ENCODE measurements at regions not wholly inside any gene's neighbourhood (a gene's known extent, or its start where the extent isn't known, plus 50 kb on each side); places are given as distances from the start of the nearest gene placed in this dataset.

- TF ChIP-seq CTCF (optimal IDR thresholded peaks at IDR 0.05 in 1 of 3, IDR thresholded peaks at IDR 0.05 in 1 of 3, conservative IDR thresholded peaks at IDR 0.05 in 1 of 3; ENCODE audit: extremely low read depth in 1 of 3, insufficient read depth in 2 of 3, low read length in 3 of 3) (no peak), EZH2 (IDR thresholded peaks at IDR 0.05; ENCODE audit: low read length) (no peak)
Measured at GRCh38 chr10:45183174-45183573, 132.2 kb downstream of the OR13A1 start.

All from keratinocyte (primary cell).